ENCODE measurements at regions not wholly inside any gene's neighbourhood (a gene's known extent, or its start where the extent isn't known, plus 50 kb on each side); places are given as distances from the start of the nearest gene placed in this dataset.
"Not testable (repeated sequence)": the region's sequence is repeated elsewhere in the genome, so short reads cannot be mapped to it uniquely, and the experiment has no call there.

GRCh38 chr7:25048444-25048834 lies 68.5 kb upstream of the OSBPL3 start:
- Histone ChIP-seq H3K4me1 (ENCODE audit: control insufficient read depth, insufficient read depth, low read length) (no peaks in the 10 kb centered on the region), H3K27me3 (ENCODE audit: control insufficient read depth, insufficient read depth, low read length) (peaks cover 6% of the 10 kb centered on the region), H3K9me3 (replicated peaks; ENCODE audit: low read length) (no peaks in the 10 kb centered on the region), H3K9ac (ENCODE audit: low read depth, low read length) (no peak overlapping the region), H3K4me2 (ENCODE audit: low read length) (no peak overlapping the region), H3K4me3 (ENCODE audit: low read length) (no peak overlapping the region), H3K36me3 (ENCODE audit: insufficient read depth, low read length) (no peaks in the 10 kb centered on the region)

GRCh38 chr7:25047571-25048443 lies 67.8 kb upstream of the OSBPL3 start:
- H3K4me1 ChIP-seq (ENCODE audit: control insufficient read depth, insufficient read depth, low read length); H3K4me3 ChIP-seq (ENCODE audit: low read length); H3K27me3 ChIP-seq (ENCODE audit: control insufficient read depth, insufficient read depth, low read length); H3K9ac ChIP-seq (ENCODE audit: low read depth, low read length); H3K9me3 ChIP-seq (replicated peaks; ENCODE audit: low read length); H3K36me3 ChIP-seq (ENCODE audit: insufficient read depth, low read length); H3K4me2 ChIP-seq (ENCODE audit: low read length): not testable (repeated sequence)

- no peak overlapping the region for H3K9ac ChIP-seq (ENCODE audit: low read depth, low read length)
- no peaks in the 10 kb centered on the region for H3K36me3 ChIP-seq (ENCODE audit: insufficient read depth, low read length)
- H3K4me1 ChIP-seq (ENCODE audit: control insufficient read depth, insufficient read depth, low read length), result no peaks in the 10 kb centered on the region
- H3K4me3 ChIP-seq (ENCODE audit: low read length), result no peak overlapping the region
- no peaks in the 10 kb centered on the region for H3K9me3 ChIP-seq (replicated peaks; ENCODE audit: low read length)
- H3K27me3 ChIP-seq (ENCODE audit: control insufficient read depth, insufficient read depth, low read length), result no peaks in the 10 kb centered on the region
- H3K4me2 ChIP-seq (ENCODE audit: low read length), result no peak overlapping the region
These were observed 57.3 kb upstream of the OSBPL3 start for GRCh38 chr7:25037325-25037724.

GRCh38 chr7:25035274-25035673 lies 55.3 kb upstream of the OSBPL3 start:
- H3K4me3 ChIP-seq (ENCODE audit: low read length), result no peak overlapping the region
- no peak overlapping the region for H3K9ac ChIP-seq (ENCODE audit: low read depth, low read length)

GRCh38 chr7:25034136-25034535 lies 54.2 kb upstream of the OSBPL3 start:
- Histone ChIP-seq H3K9ac (ENCODE audit: low read depth, low read length) (no peak overlapping the region), H3K27me3 (ENCODE audit: control insufficient read depth, insufficient read depth, low read length) (no peaks in the 10 kb centered on the region), H3K4me1 (ENCODE audit: control insufficient read depth, insufficient read depth, low read length) (peaks cover 1% of the 10 kb centered on the region), H3K36me3 (ENCODE audit: insufficient read depth, low read length) (no peaks in the 10 kb centered on the region), H3K4me2 (ENCODE audit: low read length) (no peak overlapping the region), H3K4me3 (ENCODE audit: low read length) (no peak overlapping the region), H3K9me3 (replicated peaks; ENCODE audit: low read length) (no peaks in the 10 kb centered on the region)

More at GRCh38 chr7:25035274-25035673, 55.3 kb upstream of the OSBPL3 start:
- Histone ChIP-seq H3K36me3 (ENCODE audit: insufficient read depth, low read length) (no peaks in the 10 kb centered on the region), H3K9me3 (replicated peaks; ENCODE audit: low read length) (no peaks in the 10 kb centered on the region), H3K27me3 (ENCODE audit: control insufficient read depth, insufficient read depth, low read length) (no peaks in the 10 kb centered on the region), H3K4me1 (ENCODE audit: control insufficient read depth, insufficient read depth, low read length) (no peaks in the 10 kb centered on the region), H3K4me2 (ENCODE audit: low read length) (no peak overlapping the region)

GRCh38 chr7:25032774-25033743 lies 53.1 kb upstream of the OSBPL3 start:
- Histone ChIP-seq H3K27me3 (ENCODE audit: control insufficient read depth, insufficient read depth, low read length) (no peaks in the 10 kb centered on the region), H3K36me3 (ENCODE audit: insufficient read depth, low read length) (no peaks in the 10 kb centered on the region), H3K4me1 (ENCODE audit: control insufficient read depth, insufficient read depth, low read length) (peaks cover 12% of the 10 kb centered on the region), H3K4me2 (ENCODE audit: low read length) (no peak overlapping the region), H3K9ac (ENCODE audit: low read depth, low read length) (no peak overlapping the region), H3K9me3 (replicated peaks; ENCODE audit: low read length) (no peaks in the 10 kb centered on the region), H3K4me3 (ENCODE audit: low read length) (no peak overlapping the region)

GRCh38 chr7:25031432-25031831 lies 51.5 kb upstream of the OSBPL3 start:
- Histone ChIP-seq H3K27me3 (ENCODE audit: control insufficient read depth, insufficient read depth, low read length) (no peaks in the 10 kb centered on the region), H3K4me3 (ENCODE audit: low read length) (no peak overlapping the region), H3K9me3 (replicated peaks; ENCODE audit: low read length) (no peaks in the 10 kb centered on the region), H3K4me2 (ENCODE audit: low read length) (no peak overlapping the region), H3K36me3 (ENCODE audit: insufficient read depth, low read length) (no peaks in the 10 kb centered on the region), H3K4me1 (ENCODE audit: control insufficient read depth, insufficient read depth, low read length) (peaks cover 17% of the 10 kb centered on the region), H3K9ac (ENCODE audit: low read depth, low read length) (no peak overlapping the region)

GRCh38 chr7:25031007-25031406 lies 51.0 kb upstream of the OSBPL3 start:
- Histone ChIP-seq H3K4me3 (ENCODE audit: low read length) (no peak overlapping the region), H3K9me3 (replicated peaks; ENCODE audit: low read length) (no peaks in the 10 kb centered on the region), H3K4me1 (ENCODE audit: control insufficient read depth, insufficient read depth, low read length) (peaks cover 19% of the 10 kb centered on the region), H3K36me3 (ENCODE audit: insufficient read depth, low read length) (no peaks in the 10 kb centered on the region), H3K27me3 (ENCODE audit: control insufficient read depth, insufficient read depth, low read length) (no peaks in the 10 kb centered on the region), H3K4me2 (ENCODE audit: low read length) (no peak overlapping the region), H3K9ac (ENCODE audit: low read depth, low read length) (no peak overlapping the region)

Data from skeletal muscle satellite cell (primary cell).